Vagina (tissue), 2 donors: ENCODE measurements at regions not wholly inside any gene's neighbourhood (a gene's known extent, or its start where the extent isn't known, plus 50 kb on each side); places are given as distances from the start of the nearest gene placed in this dataset.

Source experiments
- DNase-seq, 2 donors: peaks; one replicate each; pipeline ENCODE4 v3.0.0-alpha.2; 2017; ENCODE audit errors: extremely low spot score in 2 of 2
- H3K27ac ChIP-seq: fragments of 200-600 bp; sonication (generic); one replicate; pipeline ENCODE4 v1.5.1; 2019
- H3K27me3 ChIP-seq: fragments of 200-600 bp; sonication (generic); one replicate; pipeline ENCODE4 v1.5.1; 2019
- H3K36me3 ChIP-seq, 2 donors: fragments of 200-600 bp; sonication (generic); one replicate each; pipeline ENCODE4 v1.5.1; 2017 to 2019
- H3K4me1 ChIP-seq: fragments of 200-600 bp; sonication (generic); one replicate; pipeline ENCODE4 v1.5.1; 2019
- H3K4me3 ChIP-seq, 2 donors: fragments of 200-600 bp; sonication (generic); 1 replicate in 1 of 2; 2 replicates in 1 of 2; pipeline ENCODE4 v1.5.1; 2016 to 2019
- H3K9me3 ChIP-seq: fragments of 200-600 bp; sonication (generic); one replicate; pipeline ENCODE4 v1.5.1; 2019
- POLR2A ChIP-seq, 2 donors: fragments of 450-650 bp; IDR thresholded peaks; one replicate each; pipeline ENCODE4 v1.6.1; 2017; ENCODE audit warnings: antibody characterized with exemption in 2 of 2, mild to moderate bottlenecking in 2 of 2, moderate library complexity in 2 of 2
- POLR2AphosphoS5 ChIP-seq, 2 donors: sonication (generic); formaldehyde crosslinking; IDR thresholded peaks; one replicate each; pipeline ENCODE4 v1.9.0; 2017; ENCODE audit warnings: antibody characterized with exemption in 2 of 2, mild to moderate bottlenecking in 2 of 2, low read depth in 1 of 2; ENCODE audit not compliant: insufficient read depth in 1 of 2
- intact Hi-C: fragments of 100-400 bp; cut with DNase I; formaldehyde crosslinking; loops from one replicate; pipeline ENCODE4 v1.15.1; 2023
- TF ChIP-seq, protein P1 (sequence below), 3 experiments: fragments of 450-650 bp in 2 of 3; fragments of 200-600 bp in 1 of 3; sonication (generic) in 1 of 3; IDR thresholded peaks; one replicate each; pipeline ENCODE4 v1.5.1; 2017 to 2019; ENCODE audit warnings: antibody characterized with exemption in 3 of 3, mild to moderate bottlenecking in 2 of 3, moderate library complexity in 2 of 3

DNA sequence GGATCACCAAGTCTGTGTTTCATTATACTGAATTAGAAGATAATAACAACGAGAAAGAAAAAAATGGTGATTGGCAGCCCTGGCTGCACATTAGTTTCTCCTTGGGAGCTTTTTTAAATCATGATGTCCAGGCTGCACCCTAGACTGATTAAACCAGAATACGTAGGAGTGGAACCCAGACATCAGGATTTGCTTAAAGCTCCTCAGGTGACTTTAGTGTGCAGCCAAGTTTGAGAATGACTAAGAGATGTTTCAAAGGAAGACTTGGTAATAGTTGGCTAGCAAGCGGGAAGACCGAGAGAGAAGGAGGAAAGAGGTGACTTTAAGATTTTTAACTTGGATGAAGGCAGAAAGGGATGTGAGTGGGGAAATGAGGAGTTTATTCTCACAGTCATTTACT lies 71.4 kb upstream of the SERP2 start:
- Histone ChIP-seq H3K27me3 (no peaks in the 10 kb centered on the region), H3K27ac (peak overlapping the region; percentile 75), H3K4me3 (no peak overlapping the region), H3K9me3 (no peaks in the 10 kb centered on the region), H3K36me3 (no peaks in the 10 kb centered on the region), H3K4me1 (peaks cover 51% of the 10 kb centered on the region)
- DNase-seq: peak; percentile 19 to 47
- intact Hi-C loops: no loop called here
- TF ChIP-seq, protein P1, sequence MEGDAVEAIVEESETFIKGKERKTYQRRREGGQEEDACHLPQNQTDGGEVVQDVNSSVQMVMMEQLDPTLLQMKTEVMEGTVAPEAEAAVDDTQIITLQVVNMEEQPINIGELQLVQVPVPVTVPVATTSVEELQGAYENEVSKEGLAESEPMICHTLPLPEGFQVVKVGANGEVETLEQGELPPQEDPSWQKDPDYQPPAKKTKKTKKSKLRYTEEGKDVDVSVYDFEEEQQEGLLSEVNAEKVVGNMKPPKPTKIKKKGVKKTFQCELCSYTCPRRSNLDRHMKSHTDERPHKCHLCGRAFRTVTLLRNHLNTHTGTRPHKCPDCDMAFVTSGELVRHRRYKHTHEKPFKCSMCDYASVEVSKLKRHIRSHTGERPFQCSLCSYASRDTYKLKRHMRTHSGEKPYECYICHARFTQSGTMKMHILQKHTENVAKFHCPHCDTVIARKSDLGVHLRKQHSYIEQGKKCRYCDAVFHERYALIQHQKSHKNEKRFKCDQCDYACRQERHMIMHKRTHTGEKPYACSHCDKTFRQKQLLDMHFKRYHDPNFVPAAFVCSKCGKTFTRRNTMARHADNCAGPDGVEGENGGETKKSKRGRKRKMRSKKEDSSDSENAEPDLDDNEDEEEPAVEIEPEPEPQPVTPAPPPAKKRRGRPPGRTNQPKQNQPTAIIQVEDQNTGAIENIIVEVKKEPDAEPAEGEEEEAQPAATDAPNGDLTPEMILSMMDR (IDR thresholded peaks at IDR 0.05): no peak
- peak in 1 of 2 donors; percentile 15 for TF ChIP-seq POLR2AphosphoS5 (IDR thresholded peaks at IDR 0.05; ENCODE audit: insufficient read depth in 1 of 2, low read depth in 1 of 2)

DNA sequence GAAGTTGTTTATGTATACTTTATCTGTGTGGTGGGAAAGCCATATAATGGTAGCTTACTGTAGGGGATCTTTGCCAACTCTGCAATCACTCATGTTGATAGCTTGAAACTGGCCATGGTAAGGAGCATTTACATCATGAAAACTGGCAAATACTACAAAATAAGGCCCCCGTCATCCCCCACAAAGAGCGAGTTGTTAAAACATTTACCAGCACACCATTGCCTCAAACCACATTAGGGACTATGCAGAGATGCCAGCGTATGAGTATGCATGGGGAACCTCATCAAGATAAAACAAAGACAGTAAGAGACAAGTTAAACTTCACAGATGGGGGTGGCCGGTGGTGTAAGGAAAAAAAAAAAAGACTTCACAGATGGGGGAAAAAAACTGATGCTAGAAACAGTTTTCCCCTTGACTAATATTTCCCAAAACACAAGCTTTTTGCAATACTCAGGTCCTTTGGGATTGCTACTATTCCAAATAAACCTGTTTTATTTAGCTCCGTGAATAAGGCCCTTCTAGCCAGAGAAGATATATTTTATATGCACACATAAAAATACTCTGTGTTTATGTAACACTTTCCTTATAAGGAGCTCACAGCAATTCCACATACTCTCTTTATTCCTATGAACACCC lies 70.6 kb upstream of the SERP2 start:
- Histone ChIP-seq H3K27me3 (no peaks in the 10 kb centered on the region), H3K27ac (peak overlapping the region; percentile 75), H3K4me3 (no peak overlapping the region), H3K4me1 (peaks cover 59% of the 10 kb centered on the region), H3K36me3 (no peaks in the 10 kb centered on the region), H3K9me3 (no peaks in the 10 kb centered on the region)
- peak in 1 of 2 donors; percentile 85 for DNase-seq
- intact Hi-C loops: no loop called here
- TF ChIP-seq POLR2A (IDR thresholded peaks at IDR 0.05) (no peak), POLR2AphosphoS5 (IDR thresholded peaks at IDR 0.05; ENCODE audit: insufficient read depth in 1 of 2, low read depth in 1 of 2) (no peak)
- TF ChIP-seq, protein P1 (IDR thresholded peaks at IDR 0.05): no peak

DNA sequence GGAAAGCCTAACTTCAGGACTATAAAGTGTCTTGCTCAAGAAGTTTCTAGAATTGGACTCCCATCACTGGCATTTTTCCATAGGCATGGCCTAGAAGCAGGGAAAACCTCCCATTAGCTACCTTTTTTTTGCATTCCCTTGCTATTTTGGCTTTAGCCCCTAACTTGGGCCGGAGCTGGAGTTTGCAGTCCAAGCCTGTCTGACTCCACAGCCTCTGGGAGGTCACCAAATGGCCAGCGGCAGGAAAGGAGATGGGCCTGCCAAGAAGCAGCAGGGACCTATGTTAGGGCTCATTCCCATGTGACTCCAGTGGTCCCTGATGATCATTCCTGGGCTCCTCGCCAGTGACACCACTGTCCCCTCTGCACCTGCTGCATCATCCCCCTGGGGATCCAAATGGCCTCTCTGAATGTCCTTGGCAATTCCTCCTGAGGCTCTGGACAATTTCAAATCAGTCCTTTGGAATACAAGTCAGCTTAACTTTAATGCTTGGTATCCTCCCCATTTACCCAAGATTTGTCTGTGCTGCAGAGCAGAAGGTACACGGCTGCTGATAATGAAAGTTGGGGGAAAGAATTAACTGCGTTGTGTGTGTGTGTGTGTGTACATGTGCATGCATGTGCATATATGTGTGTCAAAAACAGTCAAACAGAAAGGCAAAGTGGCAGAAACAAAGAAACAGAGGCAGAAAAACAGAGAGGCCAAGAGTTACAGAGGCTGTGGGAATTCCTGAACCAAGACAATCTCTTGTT lies 69.8 kb upstream of the SERP2 start:
- intact Hi-C loops: no loop called here
- Histone ChIP-seq H3K27ac (peak overlapping the region; percentile 75), H3K27me3 (no peaks in the 10 kb centered on the region), H3K9me3 (no peaks in the 10 kb centered on the region), H3K36me3 (no peaks in the 10 kb centered on the region), H3K4me3 (no peak overlapping the region), H3K4me1 (peaks cover 67% of the 10 kb centered on the region)
- no peak for TF ChIP-seq POLR2A (IDR thresholded peaks at IDR 0.05)
- peak in 1 of 2 donors; percentile 64 for TF ChIP-seq POLR2AphosphoS5 (IDR thresholded peaks at IDR 0.05; ENCODE audit: insufficient read depth in 1 of 2, low read depth in 1 of 2)
- TF ChIP-seq, protein P1 (IDR thresholded peaks at IDR 0.05): no peak
- peak; percentile 55 to 86 for DNase-seq

DNA sequence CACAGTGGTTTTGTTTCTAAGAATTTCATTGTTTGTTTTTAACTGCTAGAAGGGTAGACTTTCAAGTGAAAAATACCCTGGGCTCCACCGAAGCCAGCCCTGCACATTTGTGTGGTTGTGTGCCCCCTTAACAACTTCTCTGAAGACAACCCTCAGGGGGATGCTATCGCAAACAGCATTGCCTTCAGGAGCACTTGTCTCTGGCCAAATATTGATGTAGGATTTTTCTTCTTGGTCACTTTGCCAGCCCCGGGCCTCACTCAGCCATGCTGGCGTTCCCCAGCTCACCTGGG lies 69.2 kb upstream of the SERP2 start:
- H3K9me3 ChIP-seq: no peaks in the 10 kb centered on the region
- no peaks in the 10 kb centered on the region for H3K27me3 ChIP-seq
- intact Hi-C loops: no loop called here
- H3K4me3 ChIP-seq: no peak overlapping the region
- peaks cover 72% of the 10 kb centered on the region for H3K4me1 ChIP-seq
- no peak for DNase-seq
- peak overlapping the region; percentile 75 for H3K27ac ChIP-seq
- TF ChIP-seq, protein P1 (IDR thresholded peaks at IDR 0.05): no peak
- TF ChIP-seq POLR2AphosphoS5 (IDR thresholded peaks at IDR 0.05; ENCODE audit: insufficient read depth in 1 of 2, low read depth in 1 of 2) (no peak), POLR2A (IDR thresholded peaks at IDR 0.05) (no peak)
- H3K36me3 ChIP-seq: no peaks in the 10 kb centered on the region

DNA sequence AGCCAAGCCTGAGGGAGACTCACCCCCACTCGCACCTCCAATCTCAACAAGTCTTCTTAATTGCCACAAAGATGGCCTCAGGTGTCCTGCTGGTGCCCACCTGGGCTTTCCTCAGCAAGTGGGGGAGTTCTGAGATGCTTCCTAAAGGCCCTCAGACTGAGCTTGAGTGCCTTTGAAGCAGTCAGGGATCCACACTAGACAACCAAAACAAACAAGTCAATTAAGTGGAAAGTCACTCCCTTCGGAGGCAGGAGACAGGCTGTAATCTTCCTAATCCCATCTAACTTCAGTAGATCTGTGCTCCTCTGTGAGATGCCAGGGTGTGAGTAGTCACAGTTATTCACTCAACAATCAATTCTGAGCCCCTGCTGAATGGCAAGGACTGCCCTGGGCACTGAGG lies 68.3 kb upstream of the SERP2 start:
- H3K9me3 ChIP-seq: no peaks in the 10 kb centered on the region
- TF ChIP-seq POLR2A (IDR thresholded peaks at IDR 0.05): no peak
- H3K4me3 ChIP-seq: no peak overlapping the region
- H3K4me1 ChIP-seq: peaks cover 81% of the 10 kb centered on the region
- intact Hi-C loops: no loop called here
- H3K27ac ChIP-seq: peak overlapping the region; percentile 74
- DNase-seq: peak in 1 of 2 donors; percentile 37
- H3K27me3 ChIP-seq: no peaks in the 10 kb centered on the region
- no peaks in the 10 kb centered on the region for H3K36me3 ChIP-seq
